GM19463 (cell line): ENCODE measurements at regions not wholly inside any gene's neighbourhood (a gene's known extent, or its start where the extent isn't known, plus 50 kb on each side); places are given as distances from the start of the nearest gene placed in this dataset.

Source experiments
- ATAC-seq: cut with Tn5 transposase; IDR thresholded peaks from one replicate; pipeline ENCODE4 v1.9.1; 2021; ENCODE audit warnings: mild to moderate bottlenecking, moderate library complexity; ENCODE audit not compliant: unreplicated experiment

DNA sequence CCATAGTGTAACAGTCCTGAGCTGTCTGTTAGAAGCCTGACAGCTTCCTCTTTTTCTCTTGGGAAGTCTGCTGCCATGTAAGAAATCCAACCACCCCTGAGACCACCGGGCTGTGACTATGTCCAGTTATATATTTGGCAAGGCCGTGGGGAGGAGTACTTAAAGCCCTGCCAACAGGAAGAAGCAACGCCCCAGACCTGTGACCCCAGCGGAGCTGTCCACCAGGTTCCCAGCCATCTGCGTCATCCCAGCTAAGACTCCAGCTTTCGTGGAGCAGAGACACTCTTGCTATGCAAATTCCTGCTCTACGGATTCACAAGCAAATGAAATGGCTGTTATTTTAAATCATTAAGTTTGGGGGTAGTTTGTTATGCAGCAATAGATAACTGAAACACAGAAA, 417.3 kb downstream of the TLE4 start:
- ATAC-seq, result no peak

DNA sequence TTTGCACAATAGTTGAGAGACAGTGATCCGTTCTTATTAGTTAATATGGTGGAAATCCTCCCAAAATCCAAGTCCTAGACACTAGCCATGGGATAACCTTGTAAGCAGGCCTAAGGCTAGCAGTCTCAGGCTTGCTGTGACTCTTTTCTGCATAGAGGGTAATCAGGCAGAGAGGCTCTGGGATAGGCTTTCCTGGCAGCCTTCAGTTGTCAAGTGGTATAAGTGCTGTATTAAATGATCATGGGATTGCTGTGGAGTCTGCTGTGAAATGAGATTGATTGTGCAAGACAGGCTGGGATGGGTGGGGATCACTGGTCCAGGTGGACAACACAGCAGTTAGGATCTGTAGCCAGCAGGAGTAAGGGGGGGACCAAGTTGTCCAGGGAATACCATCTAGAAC, 416.4 kb downstream of the TLE4 start:
- no peak for ATAC-seq

DNA sequence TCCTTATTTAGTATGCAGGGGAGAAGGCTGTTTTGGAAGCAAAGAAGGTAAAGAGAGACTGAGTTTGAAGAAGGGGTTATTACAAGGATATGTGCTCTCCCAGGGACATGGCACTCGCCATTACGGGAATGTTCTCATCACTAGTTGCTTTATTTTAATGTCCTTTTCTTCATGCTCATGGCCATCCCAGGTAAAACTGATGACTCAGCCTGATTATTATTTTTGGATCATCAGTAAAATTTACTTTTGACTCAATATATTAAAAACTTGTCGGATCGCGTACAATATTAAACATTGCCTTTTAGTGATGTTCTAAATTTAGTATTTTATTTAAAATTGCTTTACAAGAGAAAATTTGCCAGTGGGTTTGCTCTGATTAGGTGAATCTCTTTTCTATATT, 414.7 kb downstream of the TLE4 start:
- ATAC-seq, result no peak

DNA sequence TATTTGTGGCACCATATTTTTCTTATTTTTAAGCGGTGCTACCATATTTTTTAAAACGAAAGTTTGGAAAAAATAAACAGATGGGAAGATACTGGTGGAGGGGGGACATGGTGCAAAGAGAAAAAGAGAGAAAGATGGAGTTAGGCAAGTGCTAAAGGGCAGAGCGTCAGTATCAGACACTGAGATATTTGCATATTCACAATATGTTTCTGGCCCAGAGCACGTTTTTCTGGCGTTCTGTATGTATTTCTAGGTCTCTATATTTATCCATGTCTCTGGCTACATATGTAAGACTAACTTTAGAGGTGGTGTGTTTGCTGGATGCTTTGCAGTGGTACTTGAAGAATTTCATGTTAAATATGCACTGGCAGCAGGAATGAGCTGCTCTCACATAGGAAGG, 414.0 kb downstream of the TLE4 start:
- no peak for ATAC-seq

DNA sequence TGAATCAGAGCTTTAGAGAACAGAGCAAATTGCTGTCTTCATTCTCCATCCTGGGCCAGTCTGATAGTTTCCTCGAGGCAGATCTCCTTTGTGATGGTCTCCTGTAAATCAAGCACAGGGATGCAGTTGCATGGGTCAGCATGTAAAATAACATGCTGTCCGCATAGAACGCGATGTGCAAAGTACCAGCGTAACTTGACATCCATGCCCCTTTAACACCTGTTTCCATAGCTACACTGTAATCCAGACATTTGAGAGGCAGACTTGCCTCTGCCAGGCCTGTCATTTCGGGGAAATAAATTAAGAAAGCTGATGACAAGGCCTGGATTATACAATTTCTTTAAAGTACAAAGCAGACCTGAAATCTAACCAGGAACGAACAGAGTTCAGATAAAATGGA, 413.5 kb downstream of the TLE4 start:
- ATAC-seq, result no peak

DNA sequence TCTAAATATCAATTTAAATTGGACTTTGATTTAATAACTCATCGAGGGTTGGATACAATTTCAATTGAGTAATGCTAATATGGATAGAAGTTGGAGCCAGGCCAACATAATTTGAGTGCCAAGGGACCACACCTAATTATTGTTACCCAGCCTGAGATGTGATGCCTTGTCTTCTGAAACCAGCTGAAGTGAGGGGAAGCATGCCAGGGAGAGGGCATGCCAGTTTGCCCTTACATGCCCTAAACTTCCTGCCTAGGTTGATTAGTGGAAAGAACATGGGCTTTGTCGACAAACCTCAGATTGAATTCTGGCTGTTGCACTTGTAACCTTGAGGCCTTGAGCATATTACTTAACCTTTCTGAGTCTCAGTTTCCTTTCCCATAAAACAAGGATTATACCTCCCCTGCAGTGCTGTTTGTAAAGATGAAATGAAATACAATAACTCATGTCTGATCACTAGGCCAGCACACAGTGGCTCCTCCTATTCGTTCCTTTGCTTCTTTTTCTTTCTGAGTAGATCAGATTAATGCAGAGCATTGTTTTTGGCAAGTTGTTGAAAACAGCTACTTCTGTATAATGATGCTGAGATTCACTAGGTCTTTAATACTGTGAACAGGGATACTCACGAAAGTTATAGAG, 412.8 kb downstream of the TLE4 start:
- no peak for ATAC-seq

DNA sequence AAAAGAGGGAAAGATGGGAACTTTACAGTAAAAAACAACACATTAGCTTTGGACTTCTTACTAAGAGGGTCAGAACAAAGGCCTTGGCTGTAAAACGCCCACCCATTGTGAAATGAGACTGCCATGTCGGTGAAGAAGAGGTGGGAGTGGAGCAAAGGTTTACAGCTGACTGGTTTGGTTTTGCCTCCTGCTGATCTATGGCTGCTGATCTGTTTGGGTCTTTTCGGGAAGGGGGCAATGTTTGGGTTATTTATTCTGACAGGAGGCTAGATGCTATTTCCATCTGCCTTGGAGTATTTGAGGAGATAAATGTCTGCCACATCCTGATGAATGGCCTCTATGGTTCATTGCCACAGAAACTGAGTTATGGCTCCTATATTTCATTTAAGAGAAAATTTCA, 408.7 kb downstream of the TLE4 start:
- ATAC-seq, result no peak

DNA sequence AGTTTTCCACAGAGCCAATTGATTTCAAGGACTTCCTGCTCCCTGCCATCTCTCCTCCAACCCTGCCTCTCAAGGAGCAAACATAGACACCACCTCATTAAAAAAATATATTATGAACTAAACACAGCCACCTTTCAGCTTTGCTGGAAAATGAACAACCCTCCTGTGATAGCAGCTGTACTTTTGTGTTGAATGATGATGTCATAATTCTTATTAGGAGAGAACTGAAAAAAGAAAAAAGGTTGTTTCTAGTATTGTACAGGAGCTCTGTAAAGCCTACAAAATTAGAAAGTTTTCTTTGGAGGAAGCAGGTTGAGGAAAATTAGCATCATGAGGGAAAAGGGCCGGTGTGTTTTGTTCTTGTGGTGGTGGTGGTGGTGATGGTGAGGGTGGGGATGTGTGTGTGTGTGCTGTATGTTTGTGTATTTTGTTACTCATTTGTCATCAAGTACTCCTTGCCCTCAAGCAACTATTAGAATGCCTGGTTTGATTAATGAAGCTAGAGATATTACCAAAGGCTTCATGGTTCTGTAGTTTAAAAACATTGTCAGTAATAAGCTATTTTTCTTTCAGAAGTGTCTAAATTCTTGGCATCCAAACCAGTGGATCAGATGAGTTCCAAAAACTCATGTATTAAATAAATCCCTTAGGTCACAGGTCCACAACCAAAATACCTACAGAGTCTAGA, 405.9 kb downstream of the TLE4 start:
- no peak for ATAC-seq

DNA sequence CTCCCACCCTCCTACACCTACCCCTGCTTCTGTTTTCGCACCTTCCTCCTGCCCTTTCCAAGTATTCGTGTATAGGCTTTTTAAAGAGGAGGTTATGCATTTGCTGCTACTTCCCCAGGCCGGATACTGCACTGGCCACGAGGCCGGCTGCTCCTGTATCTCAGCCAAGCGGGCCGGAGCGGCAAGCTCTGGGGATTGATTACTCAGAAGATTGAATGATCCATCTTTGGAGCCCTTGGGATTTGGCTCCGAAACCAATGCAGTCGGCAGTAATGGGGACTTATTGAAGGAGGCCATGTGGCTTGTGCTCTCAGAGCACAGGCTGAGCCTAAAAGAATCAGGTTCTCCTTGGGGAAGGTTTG, 405.3 kb downstream of the TLE4 start:
- no peak for ATAC-seq

DNA sequence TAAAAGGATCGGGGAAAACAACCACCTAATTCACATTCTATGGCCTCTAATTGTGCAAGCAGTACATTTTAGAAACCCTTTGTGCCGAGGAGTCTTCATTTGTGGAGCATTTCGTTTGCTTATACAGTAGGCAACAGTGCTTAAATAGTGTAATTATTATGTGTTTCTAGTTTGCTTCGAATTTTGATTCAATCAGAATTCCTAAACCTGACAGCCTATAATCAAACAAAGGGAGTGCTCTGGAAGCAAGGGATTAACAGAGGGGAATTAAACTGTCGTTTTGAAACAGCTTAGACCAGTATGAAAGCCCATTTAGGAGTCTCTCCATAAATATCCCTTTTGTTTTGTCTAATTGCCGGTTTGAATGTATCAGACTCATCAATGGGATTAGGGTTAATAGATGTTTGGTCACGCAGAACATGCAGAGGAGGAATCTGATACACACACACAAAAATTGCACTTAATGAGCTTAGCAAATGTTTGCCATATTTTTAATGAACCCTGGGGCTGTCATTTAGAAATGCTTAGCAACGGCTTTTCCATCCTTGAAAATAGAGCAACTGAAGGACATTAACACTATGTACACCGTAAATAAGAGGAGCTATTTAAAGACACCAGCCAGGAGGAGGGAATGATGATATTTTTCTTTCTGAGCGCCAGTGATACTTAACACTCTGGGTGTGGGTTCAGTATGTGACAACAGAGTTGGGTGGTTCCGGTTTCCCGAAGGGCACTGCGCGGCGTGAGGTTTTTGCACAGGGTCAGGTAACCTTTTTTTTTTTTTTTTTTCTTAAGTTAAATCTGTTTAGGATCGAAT, 404.7 kb downstream of the TLE4 start:
- ATAC-seq, result no peak

DNA sequence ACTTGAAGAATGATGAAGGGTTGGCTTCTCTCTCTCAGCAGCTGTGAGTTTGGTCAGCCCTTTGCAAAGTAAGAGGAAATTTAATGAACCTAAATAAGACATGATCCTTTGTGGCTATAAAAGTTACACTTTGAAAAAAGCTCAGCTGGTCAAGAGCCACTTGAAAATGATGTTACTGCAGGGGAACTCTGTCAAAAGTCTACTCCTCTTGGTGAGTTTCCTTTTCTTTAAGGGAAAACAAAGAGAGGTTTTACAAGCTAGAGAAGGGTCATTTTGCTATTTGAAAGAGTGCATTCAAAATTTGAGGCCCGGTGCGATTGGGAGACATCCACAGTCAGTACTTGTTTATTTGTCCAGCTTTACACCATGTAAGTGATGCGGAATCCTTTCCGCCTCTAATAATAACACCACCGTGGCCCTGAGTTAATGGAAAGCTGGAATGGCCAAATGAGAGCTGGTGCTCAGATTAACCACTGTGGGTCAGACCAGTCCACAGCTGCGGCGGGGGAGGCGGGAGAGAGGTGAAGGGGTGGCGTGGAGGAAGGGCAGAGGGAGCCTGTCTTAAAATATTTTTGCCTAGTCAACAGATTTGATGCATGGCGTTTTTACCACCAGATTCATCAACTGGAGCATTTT, 404.0 kb downstream of the TLE4 start:
- no peak for ATAC-seq

DNA sequence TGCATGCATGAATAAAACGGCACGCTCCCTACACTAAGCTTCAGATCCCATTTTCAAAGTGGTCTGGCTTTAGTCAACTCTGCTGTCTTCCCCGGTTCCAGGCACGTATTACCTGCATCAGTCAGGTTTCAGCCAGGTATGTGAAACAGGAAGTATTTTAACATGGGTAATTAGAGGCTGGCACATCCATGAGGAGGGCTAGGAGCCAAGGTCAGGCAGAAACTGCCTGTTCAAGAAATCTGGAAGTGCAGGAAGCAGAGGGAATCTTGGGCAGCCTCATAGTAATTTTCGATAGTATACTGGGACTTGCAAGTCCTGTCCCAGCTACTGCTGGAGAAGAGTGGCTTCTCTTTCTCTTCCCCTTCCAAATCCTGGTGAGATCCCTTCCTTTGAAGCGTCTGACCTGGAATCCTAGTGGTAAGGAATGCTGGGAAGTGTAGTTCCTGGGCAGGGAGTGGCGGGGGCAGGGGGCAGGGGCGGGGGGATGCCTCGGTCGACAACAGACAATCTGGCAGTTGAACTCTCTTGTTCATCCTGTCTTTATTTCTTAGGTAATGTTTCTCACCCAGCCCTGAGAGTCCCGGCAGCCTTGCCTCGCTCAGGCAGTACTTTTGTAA, 403.1 kb downstream of the TLE4 start:
- no peak for ATAC-seq

DNA sequence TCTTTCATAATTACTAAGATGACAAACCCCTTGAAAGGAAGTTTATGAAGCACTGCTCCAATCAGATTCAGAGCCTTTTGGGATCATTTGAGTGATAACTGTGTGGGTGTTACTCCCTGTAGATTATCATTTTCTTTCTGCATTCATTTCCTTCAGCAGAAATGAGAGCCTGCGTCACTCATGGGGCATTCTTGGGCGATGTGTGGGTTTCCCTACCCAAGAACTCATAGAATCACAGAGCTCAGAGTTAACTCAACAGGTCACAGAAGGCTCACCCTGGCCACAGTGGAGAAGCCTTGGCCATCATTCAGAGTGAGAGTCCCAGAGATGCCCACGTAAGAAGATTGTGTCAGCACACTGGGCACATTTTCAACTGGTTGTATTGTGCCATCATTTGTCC, 401.9 kb downstream of the TLE4 start:
- no peak for ATAC-seq

DNA sequence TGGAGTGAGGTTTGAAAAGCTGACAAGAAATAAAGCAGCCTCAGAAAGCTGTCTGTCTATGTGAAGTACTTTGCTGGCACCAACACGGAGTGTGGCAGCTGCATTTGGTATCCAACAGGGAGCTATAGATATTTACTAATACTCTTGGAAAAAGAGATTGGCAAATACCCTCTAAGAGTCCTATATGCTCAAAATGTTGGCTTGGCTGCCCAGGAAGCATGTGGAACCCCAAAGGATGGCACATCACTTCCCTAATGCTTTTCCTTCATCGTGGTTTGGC, 398.3 kb downstream of the TLE4 start:
- no peak for ATAC-seq

DNA sequence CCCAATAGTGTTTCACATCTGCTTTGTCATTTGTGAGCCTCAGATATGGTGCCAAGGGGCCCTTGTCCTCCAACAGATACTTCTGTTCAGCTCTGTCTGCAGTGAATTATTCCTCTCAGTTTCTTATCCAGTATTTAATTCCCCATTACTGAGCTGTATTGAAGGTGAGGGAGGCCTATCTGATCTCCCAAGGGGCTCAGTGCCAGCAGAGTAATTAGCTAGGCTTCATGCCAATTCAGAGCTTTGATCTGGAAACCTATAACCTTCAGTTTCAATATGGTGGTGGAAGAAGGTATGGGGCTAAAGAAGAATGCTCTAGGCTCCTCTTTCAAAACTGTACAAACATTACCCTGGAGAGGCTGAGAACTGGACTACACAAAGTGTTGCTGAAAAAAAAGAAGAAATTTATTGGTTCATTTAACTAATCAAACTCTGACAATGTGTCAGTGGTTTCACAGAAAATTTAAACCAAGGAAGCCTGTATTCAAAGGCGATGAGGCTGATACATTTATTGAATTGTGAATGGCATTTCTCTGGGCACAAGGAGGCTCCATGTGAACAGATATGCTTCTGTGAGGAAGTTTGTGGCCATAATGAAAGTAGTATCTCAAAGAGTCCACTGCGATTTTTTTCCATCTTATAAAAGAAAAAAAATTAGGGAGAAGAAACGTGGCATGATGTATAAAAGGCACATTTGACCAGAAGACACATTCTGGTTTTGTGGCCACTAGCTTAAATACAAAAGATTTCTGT, 397.8 kb downstream of the TLE4 start:
- ATAC-seq, result no peak

DNA sequence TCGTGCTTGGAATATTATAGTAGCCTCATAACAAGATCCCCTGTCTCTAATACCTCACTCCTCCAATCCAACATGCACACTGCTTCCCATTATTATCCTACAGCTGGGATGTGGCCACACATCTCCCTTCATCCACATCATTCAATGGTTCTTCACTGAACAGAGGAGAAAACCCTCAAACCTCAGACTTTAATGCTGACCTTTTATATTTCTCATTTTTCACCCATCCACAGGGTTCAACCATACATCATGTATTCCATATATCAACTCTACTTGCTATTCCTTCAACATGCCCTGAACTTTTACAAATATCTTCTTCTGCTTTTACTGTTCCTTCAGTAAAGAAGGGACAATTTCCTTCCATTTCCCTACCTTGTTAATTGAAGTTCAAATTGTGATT, 396.8 kb downstream of the TLE4 start:
- ATAC-seq, result no peak

DNA sequence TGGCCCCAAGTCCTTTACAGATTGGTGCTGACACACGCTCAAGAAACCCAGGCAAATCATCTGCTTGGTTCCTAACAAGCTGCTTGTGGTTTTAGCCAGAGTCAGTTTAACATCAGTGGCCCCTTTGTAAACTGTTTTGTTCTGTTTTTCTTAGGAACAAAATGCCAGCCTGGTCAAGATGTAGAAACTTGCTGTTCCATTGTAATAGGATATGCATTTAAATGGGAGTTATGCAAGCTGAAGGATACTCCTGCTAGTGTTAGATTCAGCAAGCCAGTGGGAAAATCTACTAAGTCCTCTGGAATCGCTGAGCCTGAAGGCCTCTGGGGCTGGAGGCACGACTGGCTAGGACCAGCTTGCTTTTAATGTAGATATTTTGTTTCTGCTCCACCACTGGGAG, 391.1 kb downstream of the TLE4 start:
- no peak for ATAC-seq

DNA sequence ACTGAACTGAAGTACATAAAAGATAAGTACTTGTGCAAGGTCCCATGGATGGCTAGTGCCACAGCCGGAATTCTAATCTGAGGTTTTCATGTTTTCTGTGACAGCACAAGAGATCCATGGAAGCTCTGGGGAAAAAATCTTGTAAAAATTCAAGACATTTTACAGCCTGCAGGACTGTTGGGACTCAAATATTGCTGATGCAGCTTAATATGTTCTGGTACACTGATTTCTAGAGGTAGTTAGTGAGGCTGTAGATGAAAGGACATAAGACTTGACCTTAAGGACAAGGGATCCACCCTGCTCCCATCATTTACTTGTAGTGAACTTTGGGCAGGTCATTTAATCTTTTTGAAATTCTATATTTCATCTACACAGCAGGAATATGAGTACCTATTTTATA, 390.4 kb downstream of the TLE4 start:
- no peak for ATAC-seq

DNA sequence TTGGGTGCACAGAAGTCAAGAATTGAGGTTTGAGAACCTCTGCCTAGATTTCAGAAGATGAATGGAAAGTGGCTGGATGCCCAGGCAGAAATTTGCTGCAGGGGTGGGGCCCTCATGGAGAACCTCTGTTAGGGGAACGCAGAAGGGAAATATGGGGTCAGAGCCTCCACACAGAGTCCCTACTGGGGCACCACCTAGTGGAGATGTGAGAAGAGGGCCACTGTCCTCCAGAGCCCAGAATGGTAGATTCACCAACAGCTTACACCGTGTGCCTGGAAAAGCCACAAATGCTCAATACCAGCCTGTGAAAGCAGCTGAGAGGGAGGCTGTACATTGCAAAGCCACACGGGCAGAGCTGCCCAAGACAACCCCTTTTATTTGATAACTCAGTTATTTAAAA, 383.5 kb downstream of the TLE4 start:
- no peak for ATAC-seq

DNA sequence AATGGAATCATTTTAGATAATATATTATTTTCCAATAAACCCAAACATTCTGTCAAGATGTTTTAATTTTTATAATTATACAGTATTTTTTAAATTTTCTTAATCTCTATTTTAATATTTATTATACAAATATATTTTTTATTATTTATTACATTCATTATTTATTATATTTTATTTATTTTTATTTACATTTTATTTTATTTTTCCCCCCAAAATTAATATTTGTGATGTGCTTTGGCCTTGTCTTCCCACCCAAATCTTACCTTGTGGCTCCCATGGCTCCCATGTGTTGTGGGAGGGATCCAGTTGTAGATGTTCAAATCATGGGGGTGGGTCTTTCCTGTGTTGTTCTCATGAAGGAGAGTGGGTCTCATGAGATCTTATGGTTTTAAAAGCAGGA, 382.1 kb downstream of the TLE4 start:
- no peak for ATAC-seq

DNA sequence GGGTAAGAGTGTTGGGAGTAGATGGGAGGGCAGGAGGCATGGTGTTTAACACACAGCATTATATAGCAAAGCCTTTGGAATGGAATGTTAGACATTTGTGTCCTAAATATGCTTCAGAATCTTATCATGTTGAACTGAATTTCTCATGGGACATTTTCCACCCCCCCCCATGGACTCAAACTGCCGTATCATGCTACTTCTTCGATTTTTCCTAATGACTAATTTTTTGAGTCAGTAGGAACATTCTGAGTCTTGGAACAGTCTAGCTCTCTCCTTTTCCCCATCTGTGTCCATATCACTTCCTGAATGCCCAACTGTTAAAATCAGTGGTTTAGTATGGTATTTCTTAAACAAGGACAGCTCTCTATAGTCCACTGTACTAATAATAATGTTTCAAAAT, 380.6 kb downstream of the TLE4 start:
- no peak for ATAC-seq
